HepG2 (cell line): ENCODE measurements at regions not wholly inside any gene's neighbourhood (a gene's known extent, or its start where the extent isn't known, plus 50 kb on each side); places are given as distances from the start of the nearest gene placed in this dataset.

Source experiments
- ATAD3A ChIP-seq: sonication (generic); formaldehyde crosslinking; IDR thresholded peaks from 2 replicates; pipeline ENCODE4 v1.4.0; 2020; ENCODE audit warnings: missing genetic modification reagents
- ATM ChIP-seq: fragments of 450-650 bp; IDR thresholded peaks from 2 replicates; pipeline ENCODE4 v1.7.1; 2017; ENCODE audit warnings: mild to moderate bottlenecking, borderline replicate concordance
- CREB3 ChIP-seq: sonication (generic); formaldehyde crosslinking; IDR thresholded peaks from 2 replicates; pipeline ENCODE4 v1.5.0; 2020; ENCODE audit warnings: missing genetic modification reagents
- CTCF ChIP-seq: sonication (generic); formaldehyde crosslinking; IDR thresholded peaks from 2 replicates; pipeline ENCODE4 v1.5.0; 2020; ENCODE audit warnings: mild to moderate bottlenecking, missing genetic modification reagents, moderate library complexity
- FOXC1 ChIP-seq: sonication (generic); formaldehyde crosslinking; IDR thresholded peaks from 2 replicates; pipeline ENCODE4 v1.8.0; 2022; ENCODE audit warnings: mild to moderate bottlenecking, missing genetic modification reagents, borderline replicate concordance
- HES4 ChIP-seq: sonication (generic); formaldehyde crosslinking; IDR thresholded peaks from 2 replicates; pipeline ENCODE4 v1.9.0; 2021; ENCODE audit warnings: mild to moderate bottlenecking, missing genetic modification reagents, borderline replicate concordance
- HNRNPH1 ChIP-seq: fragments of 200-400 bp; formaldehyde crosslinking; optimal IDR thresholded peaks from 2 replicates; pipeline ENCODE3; 2017; ENCODE audit warnings: mild to moderate bottlenecking, low read depth, low read length
- IRF2 ChIP-seq: IDR thresholded peaks from 2 replicates; pipeline ENCODE4 v1.6.1; 2018; ENCODE audit warnings: missing genetic modification reagents, missing compliant biosample characterization
- KDM5B ChIP-seq: sonication (generic); formaldehyde crosslinking; IDR thresholded peaks from 2 replicates; pipeline ENCODE4 v1.4.0; 2020; ENCODE audit warnings: missing genetic modification reagents, mild to moderate bottlenecking, borderline replicate concordance
- MZF1 ChIP-seq: sonication (generic); formaldehyde crosslinking; IDR thresholded peaks from 2 replicates; pipeline ENCODE4 v1.8.1; 2023; ENCODE audit warnings: mild to moderate bottlenecking, missing genetic modification reagents, borderline replicate concordance
- SMC3 ChIP-seq: IDR thresholded peaks from 2 replicates; pipeline ENCODE4 v1.6.1; 2011; ENCODE audit warnings: low read length, improper control_type of control experiment
- SRSF9 ChIP-seq: fragments of 200-400 bp; formaldehyde crosslinking; IDR thresholded peaks from 2 replicates; pipeline ENCODE4 v1.6.1; 2018; ENCODE audit warnings: borderline replicate concordance, mild to moderate bottlenecking, low read depth, low read length; ENCODE audit not compliant: insufficient read depth, poor library complexity, severe bottlenecking
- ZBTB42 ChIP-seq: sonication (generic); formaldehyde crosslinking; IDR thresholded peaks from 2 replicates; pipeline ENCODE4 v1.5.0; 2020; ENCODE audit warnings: mild to moderate bottlenecking, missing genetic modification reagents
- ZEB1 ChIP-seq: IDR thresholded peaks from 2 replicates; pipeline ENCODE4 v1.6.1; 2012; ENCODE audit warnings: mild to moderate bottlenecking, low read depth, inconsistent platforms; ENCODE audit not compliant: insufficient replicate concordance
- ZNF124 ChIP-seq: sonication (generic); formaldehyde crosslinking; IDR thresholded peaks from 2 replicates; pipeline ENCODE4 v1.4.0; 2020; ENCODE audit warnings: missing genetic modification reagents
- ZNF333 ChIP-seq: sonication (generic); formaldehyde crosslinking; IDR thresholded peaks from 2 replicates; pipeline ENCODE4 v1.4.0; 2020; ENCODE audit warnings: mild to moderate bottlenecking, missing genetic modification reagents, borderline replicate concordance
- ZZZ3 ChIP-seq: sonication (generic); formaldehyde crosslinking; IDR thresholded peaks from 2 replicates; pipeline ENCODE4 v1.4.0; 2020; ENCODE audit warnings: missing genetic modification reagents, mild to moderate bottlenecking, borderline replicate concordance
- TF ChIP-seq, protein P1 (sequence below): sonication (generic); formaldehyde crosslinking; IDR thresholded peaks from 2 replicates; pipeline ENCODE4 v1.4.0; 2020; ENCODE audit warnings: missing genetic modification reagents
- TF ChIP-seq, protein P2 (sequence below): sonication (generic); formaldehyde crosslinking; IDR thresholded peaks from 2 replicates; pipeline ENCODE4 v1.4.0; 2020; ENCODE audit warnings: low read depth, mild to moderate bottlenecking, missing genetic modification reagents
- TF ChIP-seq, protein P3 (sequence below): sonication (generic); formaldehyde crosslinking; IDR thresholded peaks from 2 replicates; pipeline ENCODE4 v1.5.1; 2020; ENCODE audit warnings: missing genetic modification reagents, mild to moderate bottlenecking, borderline replicate concordance

- TF ChIP-seq, protein P1, sequence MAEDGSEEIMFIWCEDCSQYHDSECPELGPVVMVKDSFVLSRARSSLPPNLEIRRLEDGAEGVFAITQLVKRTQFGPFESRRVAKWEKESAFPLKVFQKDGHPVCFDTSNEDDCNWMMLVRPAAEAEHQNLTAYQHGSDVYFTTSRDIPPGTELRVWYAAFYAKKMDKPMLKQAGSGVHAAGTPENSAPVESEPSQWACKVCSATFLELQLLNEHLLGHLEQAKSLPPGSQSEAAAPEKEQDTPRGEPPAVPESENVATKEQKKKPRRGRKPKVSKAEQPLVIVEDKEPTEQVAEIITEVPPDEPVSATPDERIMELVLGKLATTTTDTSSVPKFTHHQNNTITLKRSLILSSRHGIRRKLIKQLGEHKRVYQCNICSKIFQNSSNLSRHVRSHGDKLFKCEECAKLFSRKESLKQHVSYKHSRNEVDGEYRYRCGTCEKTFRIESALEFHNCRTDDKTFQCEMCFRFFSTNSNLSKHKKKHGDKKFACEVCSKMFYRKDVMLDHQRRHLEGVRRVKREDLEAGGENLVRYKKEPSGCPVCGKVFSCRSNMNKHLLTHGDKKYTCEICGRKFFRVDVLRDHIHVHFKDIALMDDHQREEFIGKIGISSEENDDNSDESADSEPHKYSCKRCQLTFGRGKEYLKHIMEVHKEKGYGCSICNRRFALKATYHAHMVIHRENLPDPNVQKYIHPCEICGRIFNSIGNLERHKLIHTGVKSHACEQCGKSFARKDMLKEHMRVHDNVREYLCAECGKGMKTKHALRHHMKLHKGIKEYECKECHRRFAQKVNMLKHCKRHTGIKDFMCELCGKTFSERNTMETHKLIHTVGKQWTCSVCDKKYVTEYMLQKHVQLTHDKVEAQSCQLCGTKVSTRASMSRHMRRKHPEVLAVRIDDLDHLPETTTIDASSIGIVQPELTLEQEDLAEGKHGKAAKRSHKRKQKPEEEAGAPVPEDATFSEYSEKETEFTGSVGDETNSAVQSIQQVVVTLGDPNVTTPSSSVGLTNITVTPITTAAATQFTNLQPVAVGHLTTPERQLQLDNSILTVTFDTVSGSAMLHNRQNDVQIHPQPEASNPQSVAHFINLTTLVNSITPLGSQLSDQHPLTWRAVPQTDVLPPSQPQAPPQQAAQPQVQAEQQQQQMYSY: no peak
- TF ChIP-seq, protein P2, sequence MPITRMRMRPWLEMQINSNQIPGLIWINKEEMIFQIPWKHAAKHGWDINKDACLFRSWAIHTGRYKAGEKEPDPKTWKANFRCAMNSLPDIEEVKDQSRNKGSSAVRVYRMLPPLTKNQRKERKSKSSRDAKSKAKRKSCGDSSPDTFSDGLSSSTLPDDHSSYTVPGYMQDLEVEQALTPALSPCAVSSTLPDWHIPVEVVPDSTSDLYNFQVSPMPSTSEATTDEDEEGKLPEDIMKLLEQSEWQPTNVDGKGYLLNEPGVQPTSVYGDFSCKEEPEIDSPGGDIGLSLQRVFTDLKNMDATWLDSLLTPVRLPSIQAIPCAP (CRISPR knock-in tag): no peak
- TF ChIP-seq SMC3 (peak; percentile 61; the same call in 1 of the 2 replicates), HES4 (CRISPR knock-in tag) (no peak), MZF1 (no peak), ZEB1 (no peak), ZZZ3 (CRISPR knock-in tag) (no peak), IRF2 (CRISPR knock-in tag) (no peak), ATAD3A (CRISPR knock-in tag) (no peak), CTCF (CRISPR knock-in tag) (peak; percentile 92), ZNF124 (no peak), ZNF333 (CRISPR knock-in tag) (no peak), KDM5B (CRISPR knock-in tag) (peak; percentile 20; the same call in 1 of the 2 replicates), ATM (no peak), HNRNPH1 (no peak), SRSF9 (no peak), CREB3 (CRISPR knock-in tag) (no peak), FOXC1 (no peak), ZBTB42 (CRISPR knock-in tag) (no peak)
- TF ChIP-seq, protein P3, sequence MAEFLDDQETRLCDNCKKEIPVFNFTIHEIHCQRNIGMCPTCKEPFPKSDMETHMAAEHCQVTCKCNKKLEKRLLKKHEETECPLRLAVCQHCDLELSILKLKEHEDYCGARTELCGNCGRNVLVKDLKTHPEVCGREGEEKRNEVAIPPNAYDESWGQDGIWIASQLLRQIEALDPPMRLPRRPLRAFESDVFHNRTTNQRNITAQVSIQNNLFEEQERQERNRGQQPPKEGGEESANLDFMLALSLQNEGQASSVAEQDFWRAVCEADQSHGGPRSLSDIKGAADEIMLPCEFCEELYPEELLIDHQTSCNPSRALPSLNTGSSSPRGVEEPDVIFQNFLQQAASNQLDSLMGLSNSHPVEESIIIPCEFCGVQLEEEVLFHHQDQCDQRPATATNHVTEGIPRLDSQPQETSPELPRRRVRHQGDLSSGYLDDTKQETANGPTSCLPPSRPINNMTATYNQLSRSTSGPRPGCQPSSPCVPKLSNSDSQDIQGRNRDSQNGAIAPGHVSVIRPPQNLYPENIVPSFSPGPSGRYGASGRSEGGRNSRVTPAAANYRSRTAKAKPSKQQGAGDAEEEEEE (CRISPR knock-in tag): no peak
Measured at GRCh38 chr11:119474682-119475596, 52.0 kb upstream of the THY1 start (continued).
